IMR-90 (cell line): ENCODE measurements at regions not wholly inside any gene's neighbourhood (a gene's known extent, or its start where the extent isn't known, plus 50 kb on each side); places are given as distances from the start of the nearest gene placed in this dataset.

Experiments used
- BHLHE40 ChIP-seq: fragments of 150-350 bp; IDR thresholded peaks from 2 replicates; pipeline ENCODE4 v1.6.1; 2016; ENCODE audit warnings: mild to moderate bottlenecking, low read depth, low read length
- CTCF ChIP-seq: conservative IDR thresholded peaks from 2 replicates; pipeline ENCODE4 v1.5.1; 2012; ENCODE audit warnings: mild to moderate bottlenecking, low read depth, low read length, improper control_type of control experiment
- POLR2A ChIP-seq: IDR thresholded peaks from 2 replicates; pipeline ENCODE4 v1.6.1; 2012; ENCODE audit warnings: mild to moderate bottlenecking, low read depth, low read length

- no peak for TF ChIP-seq CTCF
- TF ChIP-seq BHLHE40: no peak
- no peak for TF ChIP-seq POLR2A
Measured at GRCh38 chr12:85504624-85505023, 224.6 kb downstream of the ALX1 start.
